GM12878 (cell line): ENCODE measurements at regions not wholly inside any gene's neighbourhood (a gene's known extent, or its start where the extent isn't known, plus 50 kb on each side); places are given as distances from the start of the nearest gene placed in this dataset.

ENCODE experiments used
- ATAC-seq: fragments of 200-7000 bp; cut with Tn5 transposase; 3 replicates; pipeline ENCODE4 v1.9.1; 2020; ENCODE audit warnings: mild to moderate bottlenecking, moderate library complexity
- BruUV-seq: library from RNA; stranded (reverse); fragments of 400-500 nt; replicated peaks from 2 replicates; lab custom pipeline; 2021; lab: Mats Ljungman, UMichigan
- CTCF ChIA-PET: fragments of 300-600 bp; sonication (Branson Sonifier 250); formaldehyde crosslinking; extraction: SDS; loops from one replicate; lab custom pipeline; 2021; ENCODE audit warnings: inconsistent platforms; lab: Yijun Ruan, JAX
- POLR2A ChIA-PET: fragments of 350-600 bp; formaldehyde crosslinking; extraction: SDS; loops from one replicate; lab custom pipeline; 2021; ENCODE audit warnings: inconsistent platforms; lab: Charles Lee
- RAD21 ChIA-PET: fragments of 300-600 bp; sonication (Branson Sonifier 250); formaldehyde crosslinking; loops from one replicate; lab custom pipeline; 2023; ENCODE audit warnings: antibody characterized with exemption; ENCODE audit not compliant: unreplicated experiment; lab: Charles Lee
- SMC1A ChIA-PET: fragments of 300-600 bp; sonication (Branson Sonifier 250); formaldehyde crosslinking; loops from one replicate; lab custom pipeline; 2023; ENCODE audit not compliant: unreplicated experiment, uncharacterized antibody; lab: Charles Lee
- DNase-seq: peaks from one replicate; pipeline ENCODE4 v3.0.0-alpha.2; 2011; ENCODE audit warnings: low read depth, low spot score
- FAIRE-seq: peaks from 3 replicates; lab custom pipeline; 2011; peaks lifted over from hg19 to GRCh38; lab: Jason Lieb, UNC
- H2AFZ ChIP-seq: 2 replicates; pipeline ENCODE4 v1.6.0; 2011; ENCODE audit warnings: low read depth, low read length, control low read depth; ENCODE audit not compliant: control insufficient read depth
- H3K27ac ChIP-seq: 2 replicates; pipeline ENCODE4 v1.5.1; 2011; ENCODE audit warnings: control low read depth; ENCODE audit not compliant: control insufficient read depth, insufficient read depth
- H3K27me3 ChIP-seq, 2 experiments: replicated peaks in 1 of 2; 2 replicates each; pipeline versions ENCODE4 v1.6.0 to v1.6.1; 2011; ENCODE audit warnings: low read length in 1 of 2; ENCODE audit not compliant: control insufficient read depth in 2 of 2, insufficient read depth in 2 of 2
- H3K36me3 ChIP-seq, 2 experiments: 2 replicates each; pipeline ENCODE4 v1.5.1; 2011; ENCODE audit warnings: low read length in 1 of 2; ENCODE audit not compliant: control insufficient read depth in 2 of 2, insufficient read depth in 2 of 2
- H3K4me1 ChIP-seq: 2 replicates; pipeline ENCODE4 v1.6.1; 2011; ENCODE audit warnings: mild to moderate bottlenecking, low read length, moderate library complexity, mixed read lengths; ENCODE audit not compliant: control insufficient read depth, insufficient read depth
- H3K4me2 ChIP-seq: 2 replicates; pipeline ENCODE4 v1.6.0; 2011; ENCODE audit warnings: control low read depth; ENCODE audit not compliant: control insufficient read depth, insufficient read depth
- H3K4me3 ChIP-seq: fragments of 200-600 bp; sonication (generic); 2 replicates; pipeline ENCODE4 v1.5.1; 2016
- H3K79me2 ChIP-seq: 2 replicates; pipeline ENCODE4 v1.6.0; 2011; ENCODE audit warnings: low read length; ENCODE audit not compliant: control insufficient read depth, insufficient read depth
- H3K9ac ChIP-seq: 2 replicates; pipeline ENCODE4 v1.8.0; 2011; ENCODE audit warnings: low read length, control low read depth, mixed read lengths; ENCODE audit not compliant: control insufficient read depth, insufficient read depth
- H3K9me3 ChIP-seq: replicated peaks from 3 replicates; pipeline ENCODE4 v1.5.1; 2011; ENCODE audit warnings: mild to moderate bottlenecking, low read length; ENCODE audit not compliant: control insufficient read depth, insufficient read depth
- H4K20me1 ChIP-seq: 2 replicates; pipeline ENCODE4 v1.6.0; 2011; ENCODE audit not compliant: control insufficient read depth, insufficient read depth
- CBX5 ChIP-seq: sonication (generic); IDR thresholded peaks from 2 replicates; pipeline ENCODE4 v1.6.1; 2016; ENCODE audit warnings: low read depth, moderate library complexity, mild to moderate bottlenecking, inconsistent platforms
- CHD1 ChIP-seq: IDR thresholded peaks from 2 replicates; pipeline ENCODE4 v1.6.1; 2012; ENCODE audit warnings: low read depth, low read length, improper control_type of control experiment
- HCFC1 ChIP-seq: fragments of 150-350 bp; IDR thresholded peaks from 2 replicates; pipeline ENCODE4 v1.6.1; 2014; ENCODE audit warnings: low read length
- IRF4 ChIP-seq: IDR thresholded peaks from 2 replicates; pipeline ENCODE4 v1.6.1; 2011; ENCODE audit warnings: low read depth, low read length
- SMAD1 ChIP-seq: fragments of 450-650 bp; IDR thresholded peaks from 2 replicates; pipeline ENCODE4 v1.6.1; 2018; ENCODE audit warnings: mild to moderate bottlenecking, low read depth; ENCODE audit not compliant: partially characterized antibody
- SRF ChIP-seq, 2 experiments: IDR thresholded peaks; 2 replicates each; pipeline ENCODE4 v1.6.1; 2011; ENCODE audit warnings: low read depth in 2 of 2, low read length in 2 of 2, mild to moderate bottlenecking in 1 of 2, moderate library complexity in 1 of 2
- ZBED1 ChIP-seq: IDR thresholded peaks from 2 replicates; pipeline ENCODE4 v1.6.1; 2016; ENCODE audit warnings: borderline replicate concordance
- WGBS: methylation state at CpG from one replicate; pipeline ENCODE4 v1.1.6; 2016; ENCODE audit warnings: low lambda C conversion rate; ENCODE audit not compliant: insufficient replicate concordance, insufficient coverage; ENCODE audit errors: missing lambda C conversion rate; 5-methylcytosine and 5-hydroxymethylcytosine counted together
- in situ Hi-C: fragments of 300-500 bp; cut with MboI; formaldehyde crosslinking; loops from 9 replicates; pipeline ENCODE4 v1.14.3; 2018; ENCODE audit warnings: mixed read lengths
- intact Hi-C: fragments of 100-400 bp; cut with micrococcal nuclease; formaldehyde crosslinking; loops from one replicate; pipeline ENCODE4 v1.14.2; 2022; ENCODE audit not compliant: unreplicated experiment
- TF ChIP-seq, protein P1 (sequence below): fragments of 450-650 bp; formaldehyde crosslinking; IDR thresholded peaks from 2 replicates; pipeline ENCODE4 v1.5.0; 2022; ENCODE audit warnings: mild to moderate bottlenecking, missing genetic modification characterization
- TF ChIP-seq, protein P2 (sequence below): fragments of 450-650 bp; IDR thresholded peaks from 2 replicates; pipeline ENCODE4 v1.6.1; 2018; ENCODE audit warnings: borderline replicate concordance, mild to moderate bottlenecking; ENCODE audit not compliant: partially characterized antibody
- TF ChIP-seq, protein P3 (sequence below): IDR thresholded peaks from 2 replicates; pipeline ENCODE4 v1.6.1; 2012; ENCODE audit warnings: low read length, inconsistent platforms

DNA sequence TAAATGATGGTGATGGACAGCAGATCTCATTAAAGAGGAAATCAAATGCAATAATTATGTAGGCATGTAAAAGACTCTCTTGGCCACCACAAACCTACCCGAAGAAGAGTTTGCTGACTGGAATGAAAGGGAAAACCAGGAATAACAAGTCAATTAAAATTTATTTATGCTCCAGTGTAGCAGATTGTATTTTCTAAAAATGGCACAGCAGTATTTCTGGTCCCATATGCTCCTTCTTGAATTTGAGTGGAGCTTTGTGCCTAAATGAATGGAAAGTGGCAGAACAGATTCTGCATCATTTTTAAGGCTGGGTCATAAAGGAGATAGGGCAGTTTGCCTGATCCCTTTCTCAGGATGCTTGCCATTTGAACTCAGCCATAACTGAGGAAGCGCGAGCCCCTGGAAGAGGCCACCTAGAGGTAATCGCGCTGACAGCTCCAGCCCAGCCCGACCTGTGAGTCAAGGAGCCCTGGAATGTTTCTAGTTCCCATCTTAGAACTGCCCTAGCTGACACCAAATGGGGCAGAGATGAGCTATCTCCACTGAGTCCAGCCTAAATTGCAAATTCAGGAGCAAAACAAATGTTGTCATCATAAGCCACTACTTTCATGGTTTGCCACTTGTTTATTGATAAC, 229.2 kb upstream of the TMTC1 start:
- Histone ChIP-seq H3K9ac (no peak overlapping the region), H3K9me3 (no peaks in the 10 kb centered on the region), H3K36me3 (no peaks in the 10 kb centered on the region), H2AFZ (no peak overlapping the region), H3K4me3 (no peak overlapping the region), H3K4me1 (no peaks in the 10 kb centered on the region), H3K4me2 (no peak overlapping the region), H3K79me2 (no peaks in the 10 kb centered on the region), H3K27me3 (no peaks in the 10 kb centered on the region), H4K20me1 (no peaks in the 10 kb centered on the region), H3K27ac (no peak overlapping the region)
- no peak for FAIRE-seq
- in situ Hi-C loops = no loop called here
- no peak for DNase-seq
- ChIA-PET RAD21 (no interaction called here), CTCF (no interaction called here), SMC1A (no interaction called here), POLR2A (no interaction called here)
- BruUV-seq = no TSS peak
- no peak for ATAC-seq
- 41% methylated on average over 6 of the region's 6 CpGs for whole genome bisulfite sequencing
- no peak for TF ChIP-seq SRF (IDR thresholded peaks at IDR 0.05; ENCODE audit: low read depth in 2 of 2, low read length in 2 of 2)
- TF ChIP-seq, protein P1, sequence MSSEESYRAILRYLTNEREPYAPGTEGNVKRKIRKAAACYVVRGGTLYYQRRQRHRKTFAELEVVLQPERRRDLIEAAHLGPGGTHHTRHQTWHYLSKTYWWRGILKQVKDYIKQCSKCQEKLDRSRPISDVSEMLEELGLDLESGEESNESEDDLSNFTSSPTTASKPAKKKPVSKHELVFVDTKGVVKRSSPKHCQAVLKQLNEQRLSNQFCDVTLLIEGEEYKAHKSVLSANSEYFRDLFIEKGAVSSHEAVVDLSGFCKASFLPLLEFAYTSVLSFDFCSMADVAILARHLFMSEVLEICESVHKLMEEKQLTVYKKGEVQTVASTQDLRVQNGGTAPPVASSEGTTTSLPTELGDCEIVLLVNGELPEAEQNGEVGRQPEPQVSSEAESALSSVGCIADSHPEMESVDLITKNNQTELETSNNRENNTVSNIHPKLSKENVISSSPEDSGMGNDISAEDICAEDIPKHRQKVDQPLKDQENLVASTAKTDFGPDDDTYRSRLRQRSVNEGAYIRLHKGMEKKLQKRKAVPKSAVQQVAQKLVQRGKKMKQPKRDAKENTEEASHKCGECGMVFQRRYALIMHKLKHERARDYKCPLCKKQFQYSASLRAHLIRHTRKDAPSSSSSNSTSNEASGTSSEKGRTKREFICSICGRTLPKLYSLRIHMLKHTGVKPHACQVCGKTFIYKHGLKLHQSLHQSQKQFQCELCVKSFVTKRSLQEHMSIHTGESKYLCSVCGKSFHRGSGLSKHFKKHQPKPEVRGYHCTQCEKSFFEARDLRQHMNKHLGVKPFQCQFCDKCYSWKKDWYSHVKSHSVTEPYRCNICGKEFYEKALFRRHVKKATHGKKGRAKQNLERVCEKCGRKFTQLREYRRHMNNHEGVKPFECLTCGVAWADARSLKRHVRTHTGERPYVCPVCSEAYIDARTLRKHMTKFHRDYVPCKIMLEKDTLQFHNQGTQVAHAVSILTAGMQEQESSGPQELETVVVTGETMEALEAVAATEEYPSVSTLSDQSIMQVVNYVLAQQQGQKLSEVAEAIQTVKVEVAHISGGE (CRISPR knock-in tag) = no peak
- TF ChIP-seq, protein P2, sequence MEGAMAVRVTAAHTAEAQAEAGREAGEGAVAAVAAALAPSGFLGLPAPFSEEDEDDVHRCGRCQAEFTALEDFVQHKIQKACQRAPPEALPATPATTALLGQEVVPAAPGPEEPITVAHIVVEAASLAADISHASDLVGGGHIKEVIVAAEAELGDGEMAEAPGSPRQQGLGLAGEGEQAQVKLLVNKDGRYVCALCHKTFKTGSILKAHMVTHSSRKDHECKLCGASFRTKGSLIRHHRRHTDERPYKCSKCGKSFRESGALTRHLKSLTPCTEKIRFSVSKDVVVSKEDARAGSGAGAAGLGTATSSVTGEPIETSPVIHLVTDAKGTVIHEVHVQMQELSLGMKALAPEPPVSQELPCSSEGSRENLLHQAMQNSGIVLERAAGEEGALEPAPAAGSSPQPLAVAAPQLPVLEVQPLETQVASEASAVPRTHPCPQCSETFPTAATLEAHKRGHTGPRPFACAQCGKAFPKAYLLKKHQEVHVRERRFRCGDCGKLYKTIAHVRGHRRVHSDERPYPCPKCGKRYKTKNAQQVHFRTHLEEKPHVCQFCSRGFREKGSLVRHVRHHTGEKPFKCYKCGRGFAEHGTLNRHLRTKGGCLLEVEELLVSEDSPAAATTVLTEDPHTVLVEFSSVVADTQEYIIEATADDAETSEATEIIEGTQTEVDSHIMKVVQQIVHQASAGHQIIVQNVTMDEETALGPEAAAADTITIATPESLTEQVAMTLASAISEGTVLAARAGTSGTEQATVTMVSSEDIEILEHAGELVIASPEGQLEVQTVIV = no peak
- TF ChIP-seq CBX5 = no peak
- no peak for TF ChIP-seq SMAD1
- TF ChIP-seq, protein P3, sequence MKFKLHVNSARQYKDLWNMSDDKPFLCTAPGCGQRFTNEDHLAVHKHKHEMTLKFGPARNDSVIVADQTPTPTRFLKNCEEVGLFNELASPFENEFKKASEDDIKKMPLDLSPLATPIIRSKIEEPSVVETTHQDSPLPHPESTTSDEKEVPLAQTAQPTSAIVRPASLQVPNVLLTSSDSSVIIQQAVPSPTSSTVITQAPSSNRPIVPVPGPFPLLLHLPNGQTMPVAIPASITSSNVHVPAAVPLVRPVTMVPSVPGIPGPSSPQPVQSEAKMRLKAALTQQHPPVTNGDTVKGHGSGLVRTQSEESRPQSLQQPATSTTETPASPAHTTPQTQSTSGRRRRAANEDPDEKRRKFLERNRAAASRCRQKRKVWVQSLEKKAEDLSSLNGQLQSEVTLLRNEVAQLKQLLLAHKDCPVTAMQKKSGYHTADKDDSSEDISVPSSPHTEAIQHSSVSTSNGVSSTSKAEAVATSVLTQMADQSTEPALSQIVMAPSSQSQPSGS = no peak
- no peak for TF ChIP-seq CHD1
- TF ChIP-seq HCFC1 = no peak
- no peak for TF ChIP-seq IRF4
- no peak for TF ChIP-seq ZBED1
- TF ChIP-seq, all 136 proteins: peak for 0
- intact Hi-C loops = no loop called here
